Heart right ventricle (tissue), 16 donors: ENCODE measurements at regions not wholly inside any gene's neighbourhood (a gene's known extent, or its start where the extent isn't known, plus 50 kb on each side); places are given as distances from the start of the nearest gene placed in this dataset.
A peak's percentile ranks its signal among the peaks of the same experiment; 100 is the strongest.
"Not testable (repeated sequence)": the region's sequence is repeated elsewhere in the genome, so short reads cannot be mapped to it uniquely, and the experiment has no call there.

Experiments used
- ATAC-seq, 8 donors: fragments of 200-7000 bp; cut with Tn5 transposase; one replicate each; pipeline ENCODE4 v1.9.1; 2020; ENCODE audit warnings: mild to moderate bottlenecking in 8 of 8, moderate library complexity in 8 of 8, moderate number of reproducible peaks in 1 of 8
- DNase-seq, 2 donors: peaks; one replicate each; pipeline ENCODE4 v3.0.0-alpha.2; 2020
- H3K27ac ChIP-seq, 10 donors: fragments of 200-600 bp; sonication (generic) in 2 of 10; one replicate each; pipeline versions ENCODE4 v1.5.0 to v1.8.0; 2020 to 2022; ENCODE audit warnings: mild to moderate bottlenecking in 3 of 10
- H3K27me3 ChIP-seq, 7 donors: fragments of 200-600 bp; one replicate each; pipeline ENCODE4 v1.8.0; 2021 to 2022; ENCODE audit warnings: mild to moderate bottlenecking in 2 of 7
- H3K36me3 ChIP-seq, 9 donors: fragments of 200-600 bp; sonication (generic) in 1 of 9; one replicate each; pipeline versions ENCODE4 v1.5.0 to v1.8.0; 2020 to 2022; ENCODE audit warnings: mild to moderate bottlenecking in 2 of 9
- H3K4me1 ChIP-seq, 9 donors: fragments of 200-600 bp; sonication (generic) in 1 of 9; one replicate each; pipeline versions ENCODE4 v1.5.0 to v1.8.0; 2020 to 2022; ENCODE audit warnings: mild to moderate bottlenecking in 4 of 9
- H3K4me3 ChIP-seq, 10 donors: fragments of 200-600 bp; sonication (generic) in 2 of 10; one replicate each; pipeline versions ENCODE4 v1.5.0 to v1.8.0; 2020 to 2022; ENCODE audit warnings: mild to moderate bottlenecking in 7 of 10, moderate library complexity in 2 of 10
- H3K9me3 ChIP-seq, 11 donors: fragments of 200-600 bp in 10 of 11; sonication (generic) in 2 of 11; one replicate each; pipeline versions ENCODE4 v1.5.0 to v1.8.0; 2013 to 2022; ENCODE audit warnings: mild to moderate bottlenecking in 2 of 11, control low read depth in 1 of 11, moderate library complexity in 1 of 11
- CTCF ChIP-seq, 9 donors: fragments of 200-600 bp; sonication (generic) in 2 of 9; IDR thresholded peaks; one replicate each; pipeline versions ENCODE4 v1.5.0 to v1.8.0; 2021 to 2022; ENCODE audit warnings: antibody characterized with exemption in 9 of 9, mild to moderate bottlenecking in 5 of 9, moderate library complexity in 1 of 9
- WGBS, 2 donors: extraction: QIAGEN DNeasy Blood & Tissue Kit; methylation state at CpG; one replicate each; pipeline ENCODE4 v1.1.7; 2013; ENCODE audit warnings: inconsistent platforms in 1 of 2; 5-methylcytosine and 5-hydroxymethylcytosine counted together
- intact Hi-C, 10 donors: fragments of 100-400 bp; cut with DNase I; formaldehyde crosslinking; loops; one replicate each; pipeline versions ENCODE4 v1.11.1 to v1.14.2; 2022
- donor health status: Arrhythmogenic right ventricular cardiomyopathy.
- donor health status: ischemic (EF 13 %, LVEDD 7.1; RV severe dilation, severe dysfunction).
- donor health status: healthy with polysubstance abuse.
- donor health status: DM: no; HTN: yes; CAD: no.
- donor health status: DM: no; HTN: no; CAD: no.
- donor health status: ischemic (EF 25% LVEDD 6.9; RV normal size, moderate dysfunction).
- donor health status: ischemic (EF 25% LVEDD 5.7; RV mildly dilated, moderate dysfunction).
- donor health status: healthy.
- donor health status: DM: yes; HTN: yes; CAD: no.
- donor health status: Ischemic cardiomyopathy.
- donor health status: ischemic (EF 35%, LVEDD 5.7; RV mildly dilated, moderate dysfunction).
- donor health status: nonischemic (EF 11% LVEDD 7.7; RV severe dilation, severe dysfunction).
- donor health status: DM: yes; HTN: yes; CAD: no.
- donor health status: PGD.
- donor health status: ischemic (EF 29% LVEDD 5.4; RV normal size, mild dysfunction).
- donor health status: nonischemic (EF 23%, LVEDD 6.1; RV moderate dilation, normal function).

GRCh38 chr14:52185178-52185577, 82.3 kb upstream of the PTGDR start:
- Histone ChIP-seq H3K27ac (no peak overlapping the region), H3K27me3 (no peaks in the 10 kb centered on the region), H3K4me1 (no peaks in the 10 kb centered on the region), H3K4me3 (no peak overlapping the region), H3K9me3 (peaks cover 0 to 14% (median 0%) of the 10 kb centered on the region in 11 donors), H3K36me3 (no peaks in the 10 kb centered on the region)
- no peak for DNase-seq
- intact Hi-C loops: no loop called here
- 75 to 93% methylated on average over 3 of the region's 3 CpGs for WGBS, 2 donors
- ATAC-seq: no peak
- TF ChIP-seq CTCF (IDR thresholded peaks at IDR 0.05): no peak

DNA sequence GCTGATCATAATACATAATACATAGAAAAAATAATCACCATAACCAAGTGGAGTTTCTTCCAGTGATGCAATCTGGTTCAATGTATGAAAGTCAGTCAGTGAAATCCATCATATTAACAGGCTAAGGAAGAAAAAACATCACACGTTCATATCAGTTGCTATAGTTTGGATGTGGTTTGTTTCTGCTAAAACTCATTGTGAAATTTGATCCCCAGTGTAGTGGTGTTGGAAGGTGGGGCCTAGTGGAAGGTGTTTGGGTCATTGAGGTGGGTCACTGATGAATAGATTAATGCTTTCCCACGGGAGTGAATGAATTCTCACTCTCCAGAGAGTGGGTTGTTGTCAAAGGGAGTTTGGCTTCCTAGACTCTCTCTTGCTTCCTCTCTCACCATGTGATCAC, 84.6 kb upstream of the PTGDR start:
- no peak overlapping the region for H3K27ac ChIP-seq
- H3K36me3 ChIP-seq: no peaks in the 10 kb centered on the region
- no peak for TF ChIP-seq CTCF (IDR thresholded peaks at IDR 0.05)
- WGBS, 2 donors: 57 to 73% methylated on average over 2 of the region's 2 CpGs
- peaks cover 0 to 14% (median 0%) of the 10 kb centered on the region in 11 donors for H3K9me3 ChIP-seq
- intact Hi-C loops: no loop called here
- DNase-seq: no peak
- ATAC-seq: no peak
- no peak overlapping the region for H3K4me3 ChIP-seq
- no peaks in the 10 kb centered on the region for H3K4me1 ChIP-seq
- H3K27me3 ChIP-seq: no peaks in the 10 kb centered on the region

DNA sequence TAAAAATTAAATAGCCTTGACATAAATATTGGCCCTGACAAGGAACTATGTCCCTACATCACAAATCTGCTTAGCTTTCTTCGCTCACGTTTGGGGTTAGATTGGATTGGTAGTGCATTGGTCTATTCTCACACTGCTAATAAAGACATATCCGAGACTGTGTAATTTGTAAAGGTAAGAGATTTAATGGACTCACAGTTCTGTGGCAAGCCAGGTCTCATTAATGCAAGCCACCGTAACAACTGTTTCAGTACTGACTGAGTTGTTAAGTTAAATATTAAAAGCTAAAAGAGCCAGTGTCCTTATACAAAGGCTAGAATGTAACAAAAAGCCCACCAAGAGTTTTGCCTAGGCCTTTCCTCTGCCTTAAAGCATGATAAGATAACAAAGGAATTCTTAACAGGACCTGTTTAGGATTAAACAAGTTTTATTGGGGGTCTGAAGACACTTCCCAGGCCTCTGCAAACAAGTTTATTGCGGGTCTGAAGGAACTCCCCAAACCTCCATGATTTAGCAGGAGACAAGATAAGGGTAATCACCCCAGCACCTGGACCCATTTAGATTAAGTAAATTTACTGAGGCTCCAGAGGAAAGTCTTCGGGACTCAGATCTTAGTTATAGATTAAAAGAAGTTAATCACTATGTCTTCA, 88.2 kb upstream of the PTGDR start:
- no peak for DNase-seq
- Histone ChIP-seq H3K27me3 (no peaks in the 10 kb centered on the region), H3K4me1 (no peaks in the 10 kb centered on the region), H3K9me3 (peaks cover 0 to 14% (median 0%) of the 10 kb centered on the region in 11 donors), H3K4me3 (no peak overlapping the region), H3K36me3 (no peaks in the 10 kb centered on the region), H3K27ac (no peak overlapping the region)
- intact Hi-C loops: no loop called here
- WGBS, 2 donors: 70 to 77% methylated on average over 6 of the region's 6 CpGs
- TF ChIP-seq CTCF (IDR thresholded peaks at IDR 0.05): no peak
- no peak for ATAC-seq

GRCh38 chr14:52175982-52176502, 91.5 kb upstream of the PTGDR start:
- WGBS, 2 donors: 65 to 69% methylated on average over 6 of the region's 6 CpGs
- no peak for DNase-seq
- ATAC-seq: no peak
- Histone ChIP-seq H3K36me3 (no peaks in the 10 kb centered on the region), H3K4me1 (no peaks in the 10 kb centered on the region), H3K4me3 (no peak overlapping the region), H3K27ac (peak overlapping the region in 1 of 10 donors; percentile 51), H3K27me3 (no peaks in the 10 kb centered on the region), H3K9me3 (peaks cover 0 to 34% (median 22%) of the 10 kb centered on the region in 11 donors)
- no peak for TF ChIP-seq CTCF (IDR thresholded peaks at IDR 0.05)
- intact Hi-C loops: no loop called here

DNA sequence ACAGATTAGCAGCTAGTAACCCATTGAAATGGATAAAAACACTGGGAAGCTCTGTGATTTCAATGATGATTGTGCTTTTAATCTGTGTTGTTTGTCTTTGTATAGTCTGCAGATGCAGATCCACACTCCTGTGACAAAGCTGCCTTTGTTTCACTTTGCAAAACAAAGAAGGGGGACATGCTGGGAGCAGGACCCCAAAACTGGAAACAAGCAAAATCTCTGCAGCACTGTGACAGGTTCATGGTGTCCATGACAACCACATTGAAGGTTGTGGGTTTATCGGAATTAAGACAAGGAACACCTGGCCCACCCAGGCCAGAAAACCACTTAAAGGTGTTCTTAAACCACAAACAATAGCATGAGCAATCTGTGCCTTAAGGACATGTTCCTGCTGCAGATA, 95.6 kb upstream of the PTGDR start:
- H3K36me3 ChIP-seq, H3K27ac ChIP-seq, H3K4me1 ChIP-seq, ATAC-seq, intact Hi-C loops, H3K4me3 ChIP-seq, DNase-seq, H3K27me3 ChIP-seq: not testable (repeated sequence)
- peaks cover 0 to 38% (median 23%) of the 10 kb centered on the region in 11 donors for H3K9me3 ChIP-seq
- WGBS, 2 donors: 91 to 97% methylated on average over 1 of the region's 1 CpG
